B cell (primary cell): ENCODE measurements at regions not wholly inside any gene's neighbourhood (a gene's known extent, or its start where the extent isn't known, plus 50 kb on each side); places are given as distances from the start of the nearest gene placed in this dataset.

Experiments
- EZH2 ChIP-seq: IDR thresholded peaks from 2 replicates; pipeline ENCODE4 v1.6.1; 2012; ENCODE audit warnings: borderline replicate concordance, low read depth, mild to moderate bottlenecking, moderate library complexity, low read length; ENCODE audit not compliant: insufficient read depth, poor library complexity, severe bottlenecking
- TF ChIP-seq, protein P1 (sequence below): fragments of 200-600 bp; IDR thresholded peaks from one replicate; pipeline ENCODE4 v1.8.0; 2022; ENCODE audit warnings: antibody characterized with exemption, mild to moderate bottlenecking

GRCh38 chr1:29469457-29469856 lies 233.1 kb downstream of the PTPRU start:
- TF ChIP-seq, protein P1, sequence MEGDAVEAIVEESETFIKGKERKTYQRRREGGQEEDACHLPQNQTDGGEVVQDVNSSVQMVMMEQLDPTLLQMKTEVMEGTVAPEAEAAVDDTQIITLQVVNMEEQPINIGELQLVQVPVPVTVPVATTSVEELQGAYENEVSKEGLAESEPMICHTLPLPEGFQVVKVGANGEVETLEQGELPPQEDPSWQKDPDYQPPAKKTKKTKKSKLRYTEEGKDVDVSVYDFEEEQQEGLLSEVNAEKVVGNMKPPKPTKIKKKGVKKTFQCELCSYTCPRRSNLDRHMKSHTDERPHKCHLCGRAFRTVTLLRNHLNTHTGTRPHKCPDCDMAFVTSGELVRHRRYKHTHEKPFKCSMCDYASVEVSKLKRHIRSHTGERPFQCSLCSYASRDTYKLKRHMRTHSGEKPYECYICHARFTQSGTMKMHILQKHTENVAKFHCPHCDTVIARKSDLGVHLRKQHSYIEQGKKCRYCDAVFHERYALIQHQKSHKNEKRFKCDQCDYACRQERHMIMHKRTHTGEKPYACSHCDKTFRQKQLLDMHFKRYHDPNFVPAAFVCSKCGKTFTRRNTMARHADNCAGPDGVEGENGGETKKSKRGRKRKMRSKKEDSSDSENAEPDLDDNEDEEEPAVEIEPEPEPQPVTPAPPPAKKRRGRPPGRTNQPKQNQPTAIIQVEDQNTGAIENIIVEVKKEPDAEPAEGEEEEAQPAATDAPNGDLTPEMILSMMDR: no peak
- TF ChIP-seq EZH2: no peak
